ENCODE measurements at regions not wholly inside any gene's neighbourhood (a gene's known extent, or its start where the extent isn't known, plus 50 kb on each side); places are given as distances from the start of the nearest gene placed in this dataset.

DNA sequence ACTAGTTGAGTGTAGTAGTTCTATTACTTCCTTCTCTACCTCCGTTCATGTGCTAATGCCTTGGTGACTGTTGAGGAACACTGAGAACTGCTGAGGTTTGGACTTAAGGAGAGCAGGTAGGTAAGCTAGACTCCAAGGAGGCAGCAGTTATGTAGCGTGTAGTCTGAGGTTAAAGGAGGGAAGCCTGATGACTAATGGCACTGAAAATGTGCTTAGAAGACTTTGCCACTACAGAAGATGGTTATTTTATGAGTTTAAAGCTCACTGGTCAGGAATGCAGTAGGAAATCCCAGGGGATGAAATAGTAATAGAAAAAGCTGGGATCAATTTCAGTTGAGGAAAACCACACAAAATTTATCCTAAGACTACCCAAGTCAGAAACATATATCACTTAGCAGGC, 1077.3 kb downstream of the RAPGEF2 start:
- ChIA-PET CTCF (no interaction called here), POLR2A (ENCODE audit: low non-redundant PET) (no interaction called here)
- H3K4me1 ChIP-seq (ENCODE audit: insufficient read depth, low read length, poor library complexity, severe bottlenecking): no peaks in the 10 kb centered on the region
- no peaks in the 10 kb centered on the region for H3K27me3 ChIP-seq (replicated peaks; ENCODE audit: insufficient read depth, low read depth, low read length, poor library complexity)
- BruUV-seq (replicated peaks): no TSS peak
- H3K27ac ChIP-seq (ENCODE audit: low read depth, low read length, poor library complexity, severe bottlenecking): no peak overlapping the region
- H3K36me3 ChIP-seq (ENCODE audit: insufficient read depth, low read length, poor library complexity, severe bottlenecking): no peaks in the 10 kb centered on the region
- H3K4me3 ChIP-seq (ENCODE audit: low read depth, low read length, poor library complexity, severe bottlenecking): no peak overlapping the region
- intact Hi-C loops (cut with micrococcal nuclease; ENCODE audit: unreplicated experiment): no loop called here
- no peaks in the 10 kb centered on the region for H3K9me3 ChIP-seq (ENCODE audit: low read depth, low read length, poor library complexity, severe bottlenecking)
- peak; percentile 10 for DNase-seq (ENCODE audit: low spot score)
- TF ChIP-seq, protein P1, sequence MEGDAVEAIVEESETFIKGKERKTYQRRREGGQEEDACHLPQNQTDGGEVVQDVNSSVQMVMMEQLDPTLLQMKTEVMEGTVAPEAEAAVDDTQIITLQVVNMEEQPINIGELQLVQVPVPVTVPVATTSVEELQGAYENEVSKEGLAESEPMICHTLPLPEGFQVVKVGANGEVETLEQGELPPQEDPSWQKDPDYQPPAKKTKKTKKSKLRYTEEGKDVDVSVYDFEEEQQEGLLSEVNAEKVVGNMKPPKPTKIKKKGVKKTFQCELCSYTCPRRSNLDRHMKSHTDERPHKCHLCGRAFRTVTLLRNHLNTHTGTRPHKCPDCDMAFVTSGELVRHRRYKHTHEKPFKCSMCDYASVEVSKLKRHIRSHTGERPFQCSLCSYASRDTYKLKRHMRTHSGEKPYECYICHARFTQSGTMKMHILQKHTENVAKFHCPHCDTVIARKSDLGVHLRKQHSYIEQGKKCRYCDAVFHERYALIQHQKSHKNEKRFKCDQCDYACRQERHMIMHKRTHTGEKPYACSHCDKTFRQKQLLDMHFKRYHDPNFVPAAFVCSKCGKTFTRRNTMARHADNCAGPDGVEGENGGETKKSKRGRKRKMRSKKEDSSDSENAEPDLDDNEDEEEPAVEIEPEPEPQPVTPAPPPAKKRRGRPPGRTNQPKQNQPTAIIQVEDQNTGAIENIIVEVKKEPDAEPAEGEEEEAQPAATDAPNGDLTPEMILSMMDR (conservative IDR thresholded peaks at IDR 0.05; ENCODE audit: low read depth, low read length): no peak
- TF ChIP-seq EZH2 (IDR thresholded peaks at IDR 0.05; ENCODE audit: borderline replicate concordance, low read depth, low read length, poor library complexity, severe bottlenecking): no peak

DNA sequence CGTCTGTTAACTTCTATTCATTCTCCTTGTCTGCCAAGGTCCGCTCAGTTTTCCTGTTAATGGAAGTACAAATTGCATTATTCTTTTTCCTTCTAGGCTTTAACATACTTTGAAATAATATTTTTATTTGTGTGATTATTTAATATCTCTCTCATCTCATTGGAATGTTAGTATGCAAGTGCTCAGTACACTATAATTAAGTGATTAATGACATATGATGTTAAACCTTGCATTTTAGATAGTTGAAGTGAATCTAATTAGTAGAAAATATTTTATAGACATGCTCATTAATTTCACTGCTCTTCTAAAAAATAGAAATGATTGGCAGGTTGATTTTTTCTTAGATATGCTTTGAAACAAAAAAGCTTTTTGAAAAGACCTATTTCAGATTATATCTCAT, 1079.8 kb downstream of the RAPGEF2 start:
- no peaks in the 10 kb centered on the region for H3K9me3 ChIP-seq (ENCODE audit: low read depth, low read length, poor library complexity, severe bottlenecking)
- BruUV-seq (replicated peaks): no TSS peak
- POLR2A ChIA-PET (ENCODE audit: low non-redundant PET): no interaction called here
- no peaks in the 10 kb centered on the region for H3K4me1 ChIP-seq (ENCODE audit: insufficient read depth, low read length, poor library complexity, severe bottlenecking)
- H3K27ac ChIP-seq (ENCODE audit: low read depth, low read length, poor library complexity, severe bottlenecking): no peak overlapping the region
- H3K36me3 ChIP-seq (ENCODE audit: insufficient read depth, low read length, poor library complexity, severe bottlenecking): no peaks in the 10 kb centered on the region
- no peak for DNase-seq (ENCODE audit: low spot score)
- CTCF ChIA-PET: no interaction called here
- H3K27me3 ChIP-seq (replicated peaks; ENCODE audit: insufficient read depth, low read depth, low read length, poor library complexity): no peaks in the 10 kb centered on the region
- TF ChIP-seq EZH2 (IDR thresholded peaks at IDR 0.05; ENCODE audit: borderline replicate concordance, low read depth, low read length, poor library complexity, severe bottlenecking): no peak
- TF ChIP-seq, protein P1 (conservative IDR thresholded peaks at IDR 0.05; ENCODE audit: low read depth, low read length): no peak
- intact Hi-C loops (cut with micrococcal nuclease; ENCODE audit: unreplicated experiment): no loop called here
- no peak overlapping the region for H3K4me3 ChIP-seq (ENCODE audit: low read depth, low read length, poor library complexity, severe bottlenecking)

DNA sequence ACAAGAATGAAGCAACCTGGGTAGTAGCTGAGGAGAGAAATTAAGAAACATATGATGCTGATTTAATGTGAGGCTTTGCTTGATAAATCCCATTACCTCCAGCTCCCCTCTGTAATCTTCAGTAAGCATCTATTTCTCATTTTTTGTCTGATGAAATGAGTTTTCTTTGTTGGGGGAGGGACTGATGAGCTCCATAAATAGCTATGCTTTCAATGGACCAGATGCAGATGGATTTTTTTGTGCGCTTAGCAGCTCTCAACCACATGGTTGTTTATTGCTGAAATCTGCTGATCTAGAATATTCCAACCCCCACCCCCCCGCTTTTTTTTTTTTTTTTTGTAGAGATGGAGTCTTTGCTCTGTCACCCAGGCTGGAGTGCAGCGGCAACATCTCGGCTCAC, 1082.0 kb downstream of the RAPGEF2 start:
- Histone ChIP-seq H3K4me1 (ENCODE audit: insufficient read depth, low read length, poor library complexity, severe bottlenecking) (no peaks in the 10 kb centered on the region), H3K9me3 (ENCODE audit: low read depth, low read length, poor library complexity, severe bottlenecking) (no peaks in the 10 kb centered on the region), H3K27ac (ENCODE audit: low read depth, low read length, poor library complexity, severe bottlenecking) (no peak overlapping the region), H3K36me3 (ENCODE audit: insufficient read depth, low read length, poor library complexity, severe bottlenecking) (no peaks in the 10 kb centered on the region), H3K4me3 (ENCODE audit: low read depth, low read length, poor library complexity, severe bottlenecking) (no peak overlapping the region), H3K27me3 (replicated peaks; ENCODE audit: insufficient read depth, low read depth, low read length, poor library complexity) (no peaks in the 10 kb centered on the region)
- BruUV-seq (replicated peaks): no TSS peak
- ChIA-PET POLR2A (ENCODE audit: low non-redundant PET) (no interaction called here), CTCF (no interaction called here)
- TF ChIP-seq EZH2 (IDR thresholded peaks at IDR 0.05; ENCODE audit: borderline replicate concordance, low read depth, low read length, poor library complexity, severe bottlenecking): no peak
- TF ChIP-seq, protein P1 (conservative IDR thresholded peaks at IDR 0.05; ENCODE audit: low read depth, low read length): no peak
- intact Hi-C loops (cut with micrococcal nuclease; ENCODE audit: unreplicated experiment): no loop called here
- no peak for DNase-seq (ENCODE audit: low spot score)

Data from A673 (cell line).